CD14-positive monocyte (primary cell): ENCODE measurements at regions not wholly inside any gene's neighbourhood (a gene's known extent, or its start where the extent isn't known, plus 50 kb on each side); places are given as distances from the start of the nearest gene placed in this dataset.

ENCODE experiments used
- DNase-seq, 3 donors: peaks; one replicate each; pipeline ENCODE4 v3.0.0-alpha.2; 2011 to 2022
- H2AFZ ChIP-seq: 2 replicates; pipeline ENCODE4 v1.6.0; 2012; ENCODE audit warnings: mild to moderate bottlenecking, low read depth, low read length, inconsistent platforms; ENCODE audit not compliant: insufficient read depth, poor library complexity, severe bottlenecking
- H3K27ac ChIP-seq, 2 donors: 1 replicate in 1 of 2; 2 replicates in 1 of 2; pipeline ENCODE4 v1.5.1; 2012 to 2013; ENCODE audit warnings: low read length in 2 of 2, control low read depth in 1 of 2, inconsistent platforms in 1 of 2, low read depth in 1 of 2, mild to moderate bottlenecking in 1 of 2
- H3K27me3 ChIP-seq, 2 donors: one replicate each; pipeline versions ENCODE4 v1.6.0 to v1.6.1; 2011 to 2013; ENCODE audit warnings: low read length in 2 of 2; ENCODE audit not compliant: control insufficient read depth in 2 of 2, insufficient read depth in 2 of 2
- H3K36me3 ChIP-seq, 2 donors: replicated peaks in 1 of 2; 1 replicate in 1 of 2; 2 replicates in 1 of 2; pipeline versions ENCODE4 v1.5.1 to v1.6.1; 2012 to 2013; ENCODE audit warnings: low read length in 2 of 2, control low read depth in 1 of 2, inconsistent platforms in 1 of 2, mild to moderate bottlenecking in 1 of 2; ENCODE audit not compliant: insufficient read depth in 2 of 2, control insufficient read depth in 1 of 2
- H3K4me1 ChIP-seq, 2 donors: 1 replicate in 1 of 2; 2 replicates in 1 of 2; pipeline versions ENCODE4 v1.5.1 to v1.6.1; 2012 to 2013; ENCODE audit warnings: low read length in 2 of 2, control low read depth in 1 of 2, inconsistent platforms in 1 of 2, mild to moderate bottlenecking in 1 of 2, moderate library complexity in 1 of 2; ENCODE audit not compliant: insufficient read depth in 2 of 2, control insufficient read depth in 1 of 2
- H3K4me2 ChIP-seq: replicated peaks from 2 replicates; pipeline ENCODE3; 2012; ENCODE audit warnings: low read length, moderate library complexity, mild to moderate bottlenecking; ENCODE audit not compliant: poor library complexity, severe bottlenecking; ENCODE audit errors: extremely low read depth
- H3K4me3 ChIP-seq, 3 experiments: fragments of 200-600 bp in 1 of 3; sonication (generic) in 1 of 3; replicated peaks in 1 of 3; 1 replicate in 2 of 3; 2 replicates in 1 of 3; pipeline ENCODE4 v1.5.1; 2011 to 2013; ENCODE audit warnings: low read length in 3 of 3, mild to moderate bottlenecking in 3 of 3, control low read depth in 2 of 3, low read depth in 2 of 3, inconsistent platforms in 1 of 3, moderate library complexity in 1 of 3
- H3K79me2 ChIP-seq: 2 replicates; pipeline ENCODE4 v1.6.0; 2012; ENCODE audit warnings: mild to moderate bottlenecking, control low read depth, inconsistent platforms, low read length, moderate library complexity; ENCODE audit not compliant: insufficient read depth
- H3K9ac ChIP-seq: 2 replicates; pipeline ENCODE4 v1.6.0; 2017; ENCODE audit warnings: low read length, mild to moderate bottlenecking; ENCODE audit not compliant: insufficient read depth, poor library complexity, severe bottlenecking
- H3K9me3 ChIP-seq, 2 donors: replicated peaks in 1 of 2; 1 replicate in 1 of 2; 2 replicates in 1 of 2; pipeline versions ENCODE4 v1.5.1 to v1.6.1; 2012 to 2013; ENCODE audit warnings: low read length in 2 of 2, control low read depth in 1 of 2; ENCODE audit not compliant: control insufficient read depth in 1 of 2, insufficient read depth in 1 of 2
- H4K20me1 ChIP-seq: 2 replicates; pipeline ENCODE4 v1.6.0; 2012; ENCODE audit warnings: mild to moderate bottlenecking, low read length, control low read depth, moderate library complexity; ENCODE audit not compliant: insufficient read depth
- H3K27ac Mint-ChIP-seq, 7 donors: one replicate each; pipeline ENCODE4 v1.8.0; 2020; ENCODE audit warnings: mild to moderate bottlenecking in 7 of 7, mixed read lengths in 7 of 7, moderate library complexity in 6 of 7, inconsistent platforms in 2 of 7
- H3K27me3 Mint-ChIP-seq, 3 donors: one replicate each; pipeline ENCODE4 v1.8.0; 2021 to 2022; ENCODE audit warnings: low read depth in 3 of 3, mild to moderate bottlenecking in 3 of 3, mixed read lengths in 3 of 3, moderate library complexity in 3 of 3, inconsistent platforms in 1 of 3
- H3K36me3 Mint-ChIP-seq, 2 donors: one replicate each; pipeline ENCODE4 v1.8.0; 2020; ENCODE audit warnings: mixed read lengths in 2 of 2, inconsistent platforms in 1 of 2, mild to moderate bottlenecking in 1 of 2
- H3K4me1 Mint-ChIP-seq: one replicate; pipeline ENCODE4 v1.8.0; 2020; ENCODE audit warnings: mild to moderate bottlenecking, mixed read lengths
- H3K4me3 Mint-ChIP-seq, 2 donors: one replicate each; pipeline ENCODE4 v1.8.0; 2020; ENCODE audit warnings: mild to moderate bottlenecking in 2 of 2, mixed read lengths in 2 of 2, moderate library complexity in 1 of 2
- H3K9me3 Mint-ChIP-seq, 7 donors: one replicate each; pipeline ENCODE4 v1.8.0; 2020 to 2022; ENCODE audit warnings: mixed read lengths in 7 of 7, mild to moderate bottlenecking in 6 of 7, moderate library complexity in 6 of 7, inconsistent platforms in 2 of 7
- CTCF ChIP-seq: fragments of 200-600 bp; IDR thresholded peaks from one replicate; pipeline ENCODE4 v1.8.0; 2022; ENCODE audit warnings: antibody characterized with exemption, mild to moderate bottlenecking
- WGBS: methylation state at CpG from one replicate; pipeline ENCODE4 v1.1.5; 2013; ENCODE audit warnings: missing lambda C conversion rate; ENCODE audit not compliant: insufficient coverage; 5-methylcytosine and 5-hydroxymethylcytosine counted together
- intact Hi-C, 2 donors: fragments of 100-400 bp; cut with micrococcal nuclease; formaldehyde crosslinking; loops; one replicate each; pipeline versions ENCODE4 v1.15.0 to v1.15.1; 2023

- Mint-ChIP-seq H3K27ac (no peak overlapping the region), H3K4me1 (no peaks in the 10 kb centered on the region), H3K36me3 (no peaks in the 10 kb centered on the region), H3K4me3 (no peak overlapping the region), H3K27me3 (peaks cover 0 to 4% (median 3%) of the 10 kb centered on the region in 3 donors), H3K9me3 (peaks cover 0 to 8% (median 2%) of the 10 kb centered on the region in 7 donors)
- Histone ChIP-seq H3K9me3 (peaks cover 0 to 5% of the 10 kb centered on the region in 2 donors), H3K4me3 (no peak overlapping the region), H3K36me3 (no peaks in the 10 kb centered on the region), H3K79me2 (no peaks in the 10 kb centered on the region), H2AFZ (no peak overlapping the region), H3K27me3 (no peaks in the 10 kb centered on the region), H3K9ac (no peak overlapping the region), H3K4me2 (no peak overlapping the region), H4K20me1 (no peaks in the 10 kb centered on the region), H3K4me1 (no peaks in the 10 kb centered on the region), H3K27ac (no peak overlapping the region)
- DNase-seq, result no peak
- intact Hi-C loops, result no loop called here
- TF ChIP-seq CTCF, result no peak
- no CpG with 5 or more reads among the region's 4 CpGs for WGBS
Observed at GRCh38 chr5:125778791-125779190, 644.4 kb upstream of the GRAMD2B start.

- intact Hi-C loops, result no loop called here
- no peak overlapping the region for H3K4me2 ChIP-seq
- peaks cover 3 to 21% of the 10 kb centered on the region in 2 donors for H3K9me3 ChIP-seq
- H3K36me3 ChIP-seq, result no peaks in the 10 kb centered on the region
- H3K4me1 ChIP-seq, result no peaks in the 10 kb centered on the region
- H3K9me3 Mint-ChIP-seq, result peaks cover 0 to 2% (median 0%) of the 10 kb centered on the region in 7 donors
- H3K27ac Mint-ChIP-seq, result no peak overlapping the region
- H3K4me3 Mint-ChIP-seq, result no peak overlapping the region
- no peak for DNase-seq
- H3K79me2 ChIP-seq, result no peaks in the 10 kb centered on the region
- H3K27me3 ChIP-seq, result no peaks in the 10 kb centered on the region
- H3K36me3 Mint-ChIP-seq, result no peaks in the 10 kb centered on the region
- TF ChIP-seq CTCF, result no peak
- no peak overlapping the region for H2AFZ ChIP-seq
- H3K4me3 ChIP-seq, result no peak overlapping the region
- H3K9ac ChIP-seq, result no peak overlapping the region
- no peak overlapping the region for H3K27ac ChIP-seq
- WGBS, result no CpG with 5 or more reads among the region's 2 CpGs
- no peaks in the 10 kb centered on the region for H4K20me1 ChIP-seq
- no peaks in the 10 kb centered on the region for H3K27me3 Mint-ChIP-seq
- no peaks in the 10 kb centered on the region for H3K4me1 Mint-ChIP-seq
Observed at GRCh38 chr5:125785407-125785806, 637.8 kb upstream of the GRAMD2B start.
